ENCODE measurements at regions not wholly inside any gene's neighbourhood (a gene's known extent, or its start where the extent isn't known, plus 50 kb on each side); places are given as distances from the start of the nearest gene placed in this dataset.

DNA sequence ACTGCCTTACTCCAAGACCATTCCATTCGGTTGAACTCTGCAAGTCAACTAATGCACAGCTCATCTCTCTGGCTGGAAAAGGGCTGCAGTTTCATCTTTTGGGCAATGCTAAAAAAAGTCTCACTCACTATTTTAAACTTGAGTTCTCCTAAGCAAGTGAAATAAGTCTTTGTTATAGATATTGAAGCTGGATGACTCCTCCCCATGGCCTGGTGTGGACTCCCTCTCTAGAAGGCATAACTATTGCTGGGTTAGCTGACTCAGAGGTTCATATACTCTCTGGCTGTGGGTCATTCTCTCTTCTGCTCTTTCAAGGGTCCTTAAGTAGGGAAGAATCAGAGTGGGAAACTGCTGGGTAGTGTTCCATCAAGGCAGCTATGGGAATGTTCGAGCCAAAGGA is 88.0 kb downstream of the XCL2 start:
- DNase-seq (ENCODE audit: low read depth): no peak

GRCh38 chr1:168454211-168454815 is 89.5 kb downstream of the XCL2 start:
- DNase-seq (ENCODE audit: low read depth): no peak

GRCh38 chr1:168453056-168453455 is 90.7 kb downstream of the XCL2 start:
- DNase-seq (ENCODE audit: low read depth): no peak

GRCh38 chr1:168452329-168452728 is 91.5 kb downstream of the XCL2 start:
- DNase-seq (ENCODE audit: low read depth): no peak

GRCh38 chr1:168447871-168448270 is 95.9 kb downstream of the XCL2 start:
- no peak for DNase-seq (ENCODE audit: low read depth)

GRCh38 chr1:168446081-168446480 is 97.7 kb downstream of the XCL2 start:
- no peak for DNase-seq (ENCODE audit: low read depth)

GRCh38 chr1:168443899-168444298 is 99.9 kb downstream of the XCL2 start:
- DNase-seq (ENCODE audit: low read depth): no peak

DNA sequence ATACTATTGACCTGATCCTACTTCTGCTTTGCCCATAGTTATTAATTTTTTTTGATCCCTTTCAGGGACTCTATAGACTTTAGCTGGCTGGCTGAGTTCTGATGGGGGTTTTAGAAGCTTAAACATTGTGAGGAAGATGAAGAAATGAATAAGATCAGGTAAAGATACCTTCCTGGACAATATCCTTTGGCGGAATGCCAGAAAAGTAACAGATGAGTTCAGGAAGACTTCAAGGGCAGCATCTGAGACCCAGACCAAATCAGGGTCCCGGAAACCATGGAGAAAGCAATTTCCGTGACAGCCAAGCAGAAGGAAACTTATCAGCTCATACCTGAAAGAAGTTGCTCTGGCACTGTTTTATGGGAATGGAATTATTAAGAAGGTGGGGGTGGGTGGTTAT is 100.4 kb downstream of the XCL2 start:
- DNase-seq (ENCODE audit: low read depth): no peak

- no peak for DNase-seq (ENCODE audit: low read depth)
Measured at GRCh38 chr1:168442931-168443330, 100.9 kb downstream of the XCL2 start.

DNA sequence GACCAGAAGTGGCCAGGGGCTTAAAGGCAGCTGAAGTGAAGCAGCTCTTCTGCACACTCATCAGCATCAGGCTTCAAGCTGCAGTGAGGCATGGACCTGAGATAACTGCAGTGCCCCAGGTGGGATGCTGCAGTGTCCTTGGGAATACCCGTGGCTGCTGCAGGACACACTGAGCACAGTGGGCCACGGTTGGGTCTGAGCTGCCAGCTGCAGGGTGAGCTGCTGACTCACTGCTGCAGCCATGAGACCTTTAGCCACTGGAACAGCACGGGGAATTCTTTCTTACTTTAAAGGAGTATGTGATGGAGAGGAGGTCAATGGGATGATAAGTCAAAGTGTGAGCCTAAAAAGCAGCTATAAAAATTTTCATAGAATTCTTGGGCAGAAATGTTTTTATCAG is 102.1 kb downstream of the XCL2 start:
- DNase-seq (ENCODE audit: low read depth): no peak

DNA sequence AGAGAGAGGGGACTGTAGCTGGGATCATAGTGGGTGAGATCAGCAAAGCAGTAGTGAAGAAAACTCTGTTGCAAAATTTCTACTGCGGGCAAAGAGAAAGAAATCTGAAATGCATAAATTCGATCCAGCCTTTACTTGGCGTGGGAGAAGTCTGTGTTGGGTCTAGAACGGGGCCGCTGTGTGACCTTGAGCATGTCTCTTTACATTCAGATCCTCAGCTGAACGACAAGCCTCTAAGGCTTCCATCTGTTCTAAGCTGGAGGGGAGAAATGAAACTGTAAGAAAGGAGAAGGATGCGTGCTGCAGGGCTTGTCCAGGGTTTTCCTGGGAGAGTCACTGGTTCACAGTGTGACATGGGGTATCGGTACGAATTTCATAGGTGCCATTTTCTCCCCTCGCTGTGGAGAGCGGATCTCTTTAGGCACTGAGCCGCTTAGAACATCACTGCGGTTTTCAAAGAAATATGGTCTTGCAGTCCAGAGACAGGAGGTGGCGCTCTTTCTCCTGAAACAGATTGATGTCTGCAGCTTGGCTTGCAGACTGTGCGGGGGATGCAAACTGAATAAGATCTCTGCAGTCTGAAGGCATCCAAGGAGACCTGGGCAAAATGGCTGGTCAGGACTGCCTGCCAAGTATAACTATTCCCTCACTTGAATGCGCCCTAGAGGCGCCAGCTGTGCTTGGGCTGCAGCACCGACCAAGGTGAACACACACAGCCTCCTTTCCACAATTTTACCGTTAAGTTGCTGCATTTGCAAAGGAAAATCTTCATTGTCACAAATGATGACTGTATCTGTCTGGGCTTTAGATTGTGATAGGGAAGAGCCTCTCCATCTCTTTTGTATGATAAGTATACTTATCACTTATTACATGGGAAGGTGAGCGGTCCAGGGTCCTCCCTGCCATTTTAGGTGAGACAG is 104.1 kb downstream of the XCL2 start:
- DNase-seq (ENCODE audit: low read depth): peak; percentile 53

GRCh38 chr1:168438626-168439025 is 105.2 kb downstream of the XCL2 start:
- no peak for DNase-seq (ENCODE audit: low read depth)

DNA sequence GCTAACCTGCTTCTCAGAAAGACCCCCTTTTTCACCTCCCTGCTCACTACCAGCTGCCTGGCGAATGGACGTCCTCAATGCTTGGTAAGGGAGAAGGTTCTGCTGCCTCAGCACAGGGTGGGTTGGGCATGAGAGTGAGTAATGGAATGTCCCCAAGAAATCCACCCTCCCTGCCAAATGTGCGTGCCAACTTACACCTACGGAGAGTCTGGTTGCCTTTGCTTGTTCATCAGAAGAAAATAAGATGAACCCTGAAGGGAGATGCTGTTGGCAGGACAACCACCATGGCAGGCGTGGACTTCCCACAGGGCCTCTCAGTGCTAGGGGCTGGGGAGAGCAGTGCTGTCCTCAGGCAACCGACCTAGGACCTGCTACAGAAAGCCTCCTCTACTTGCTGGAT is 106.0 kb downstream of the XCL2 start:
- DNase-seq (ENCODE audit: low read depth): no peak

- DNase-seq (ENCODE audit: low read depth): no peak
Measured at GRCh38 chr1:168435439-168435838, 108.4 kb downstream of the XCL2 start.

GRCh38 chr1:168433238-168433637 is 110.6 kb downstream of the XCL2 start:
- no peak for DNase-seq (ENCODE audit: low read depth)

DNA sequence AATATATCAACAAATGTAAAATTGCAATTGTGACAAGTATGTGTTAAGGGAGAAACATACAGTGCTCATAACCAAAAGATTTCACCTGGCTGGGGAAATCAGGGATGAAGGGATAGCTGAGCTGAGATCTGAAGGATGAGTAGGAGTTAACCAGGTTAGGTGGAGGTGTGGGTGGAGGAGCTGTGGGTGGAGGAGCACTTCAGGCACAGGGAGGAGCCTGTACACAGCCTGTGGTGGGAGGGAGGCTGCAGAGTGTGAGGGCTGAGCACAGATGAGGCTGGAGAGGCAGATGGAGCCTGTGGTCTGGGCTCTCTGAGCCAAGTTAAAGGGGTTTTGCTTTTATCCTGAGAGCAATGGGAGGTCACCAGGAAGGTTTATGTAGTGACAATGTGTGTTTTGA is 111.9 kb downstream of the XCL2 start:
- no peak for DNase-seq (ENCODE audit: low read depth)

GRCh38 chr1:168430321-168430720 is 113.5 kb downstream of the XCL2 start:
- no peak for DNase-seq (ENCODE audit: low read depth)

GRCh38 chr1:168428063-168428731 is 115.6 kb downstream of the XCL2 start:
- DNase-seq (ENCODE audit: low read depth): no peak

- DNase-seq (ENCODE audit: low read depth): no peak
Measured at GRCh38 chr1:168427051-168427450, 116.7 kb downstream of the XCL2 start.

GRCh38 chr1:168424281-168424680 is 119.5 kb downstream of the XCL2 start:
- no peak for DNase-seq (ENCODE audit: low read depth)

GRCh38 chr1:168422203-168422847 is 121.5 kb downstream of the XCL2 start:
- DNase-seq (ENCODE audit: low read depth): no peak

DNA sequence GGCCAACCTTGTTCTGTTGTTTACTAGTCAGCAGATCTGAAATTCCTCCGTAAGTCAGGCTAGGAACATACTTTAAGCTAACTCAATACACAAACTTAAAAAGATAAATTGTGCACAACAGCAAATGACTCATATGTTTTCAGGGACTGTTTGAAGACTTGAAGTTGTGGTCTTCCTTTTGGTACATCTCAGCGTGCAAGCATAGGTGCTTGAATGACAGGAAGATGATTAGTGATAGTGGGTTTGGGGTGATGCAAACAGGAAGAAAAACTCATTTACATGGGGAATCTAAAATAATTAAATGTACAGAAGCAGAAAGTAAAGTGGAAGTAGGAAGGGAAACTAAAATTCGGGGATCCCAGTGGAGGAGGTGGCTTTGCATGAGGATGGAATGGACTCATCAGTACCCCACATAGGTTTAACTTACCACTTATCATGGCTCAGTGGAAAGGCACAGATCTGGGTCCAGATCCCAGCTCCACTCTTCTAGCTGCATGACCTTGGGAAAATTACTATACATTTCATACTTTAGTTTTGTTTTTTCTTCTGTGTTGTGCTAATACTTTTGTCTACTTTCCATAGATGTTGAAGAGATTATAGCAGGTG is 122.3 kb downstream of the XCL2 start:
- DNase-seq (ENCODE audit: low read depth): no peak
